ENCODE measurements at regions not wholly inside any gene's neighbourhood (a gene's known extent, or its start where the extent isn't known, plus 50 kb on each side); places are given as distances from the start of the nearest gene placed in this dataset.

DNA sequence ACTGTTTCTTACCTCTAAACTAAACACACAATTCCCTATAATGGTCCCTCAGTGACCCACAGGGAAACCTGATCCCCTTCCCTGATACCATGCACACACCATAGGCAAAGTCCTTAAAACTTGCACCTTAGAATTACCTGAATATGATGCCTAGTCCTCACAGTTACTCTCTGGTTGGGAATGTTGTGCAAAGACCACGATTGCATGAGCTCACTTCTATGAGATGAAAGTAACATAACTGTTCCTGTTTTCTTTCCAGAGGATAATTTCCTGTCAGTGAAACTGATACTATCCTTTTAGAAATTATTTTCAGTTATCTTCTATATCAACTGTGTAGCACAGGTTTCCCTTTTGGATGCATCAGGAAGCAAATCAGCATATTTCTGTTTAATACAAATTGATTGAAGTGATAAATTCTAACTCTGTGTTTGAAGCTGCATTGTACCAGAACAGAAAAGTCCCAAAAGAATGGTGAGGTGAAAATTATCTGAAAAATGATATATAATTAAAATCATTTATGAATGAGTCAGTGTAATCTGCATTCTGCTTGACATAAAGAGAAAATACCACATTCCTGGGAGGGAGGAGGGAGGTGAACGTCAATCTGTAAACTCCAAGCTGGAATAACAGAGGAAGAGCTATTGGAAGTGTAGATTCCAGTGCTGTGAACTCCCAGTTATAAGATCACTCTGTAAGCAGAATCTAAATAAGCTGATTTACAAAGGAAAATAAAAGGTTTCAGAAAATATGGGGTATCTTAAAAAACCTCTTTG is 51.2 kb upstream of the TNFAIP8 start:
- Histone ChIP-seq H3K4me3 (no peak overlapping the region), H3K27ac (peak overlapping the region; percentile 20 to 23)
- TF ChIP-seq CTCF (IDR thresholded peaks at IDR 0.05) = no peak
- DNase-seq (ENCODE audit: low spot score) = no peak

Measured in coronary artery (tissue), 2 donors.